H9 (cell line): ENCODE measurements at regions not wholly inside any gene's neighbourhood (a gene's known extent, or its start where the extent isn't known, plus 50 kb on each side); places are given as distances from the start of the nearest gene placed in this dataset.

Experiments
- DNase-seq: peaks from one replicate; pipeline ENCODE4 v3.0.0-alpha.2; 2017
- H2AFZ ChIP-seq: one replicate; pipeline ENCODE4 v1.6.1; 2013; ENCODE audit warnings: mild to moderate bottlenecking, low read length, control low read depth, moderate library complexity
- H2AK5ac ChIP-seq: 2 replicates; pipeline ENCODE4 v1.6.1; 2013; ENCODE audit warnings: low read length, control low read depth, mixed read lengths; ENCODE audit not compliant: insufficient read length
- H2BK120ac ChIP-seq: one replicate; pipeline ENCODE4 v1.6.1; 2013; ENCODE audit warnings: low read depth, mild to moderate bottlenecking, low read length, control low read depth, inconsistent platforms; ENCODE audit not compliant: poor library complexity, severe bottlenecking
- H2BK12ac ChIP-seq: 2 replicates; pipeline ENCODE4 v1.6.1; 2013; ENCODE audit warnings: low read length, control low read depth, mixed read lengths, low read depth; ENCODE audit not compliant: insufficient read length
- H2BK15ac ChIP-seq: 2 replicates; pipeline ENCODE4 v1.6.1; 2013; ENCODE audit warnings: low read depth, low read length, control low read depth
- H2BK20ac ChIP-seq: one replicate; pipeline ENCODE4 v1.6.1; 2013; ENCODE audit warnings: low read depth, mild to moderate bottlenecking, low read length, control low read depth, inconsistent platforms; ENCODE audit not compliant: poor library complexity, severe bottlenecking
- H2BK5ac ChIP-seq: 2 replicates; pipeline ENCODE4 v1.6.1; 2013; ENCODE audit warnings: low read length, control low read depth, mixed read lengths; ENCODE audit not compliant: insufficient read length
- H3K14ac ChIP-seq: 2 replicates; pipeline ENCODE4 v1.6.1; 2013; ENCODE audit warnings: low read length, control low read depth; ENCODE audit not compliant: insufficient read depth
- H3K18ac ChIP-seq: 2 replicates; pipeline ENCODE4 v1.6.1; 2013; ENCODE audit warnings: low read depth, mild to moderate bottlenecking, mixed read lengths, low read length, control low read depth; ENCODE audit not compliant: insufficient read length
- H3K23ac ChIP-seq: 2 replicates; pipeline ENCODE4 v1.6.1; 2013; ENCODE audit warnings: low read length, control low read depth, mixed read lengths, low read depth; ENCODE audit not compliant: insufficient read length
- H3K23me2 ChIP-seq: 2 replicates; pipeline ENCODE4 v1.6.1; 2013; ENCODE audit warnings: low read depth, mild to moderate bottlenecking, mixed read lengths, low read length, control low read depth; ENCODE audit not compliant: insufficient read length, poor library complexity, severe bottlenecking
- H3K27ac ChIP-seq: 2 replicates; pipeline ENCODE4 v1.5.1; 2013; ENCODE audit warnings: low read length, control low read depth, mixed read lengths, low read depth; ENCODE audit not compliant: insufficient read length
- H3K27me3 ChIP-seq: 2 replicates; pipeline ENCODE4 v1.6.1; 2013; ENCODE audit warnings: low read length, control low read depth, inconsistent platforms; ENCODE audit not compliant: insufficient read depth
- H3K4ac ChIP-seq: 2 replicates; pipeline ENCODE4 v1.6.1; 2013; ENCODE audit warnings: low read depth, mild to moderate bottlenecking, control low read depth, inconsistent platforms, low read length, moderate library complexity
- H3K4me1 ChIP-seq: 2 replicates; pipeline ENCODE4 v1.6.1; 2013; ENCODE audit warnings: low read length, control low read depth, inconsistent platforms; ENCODE audit not compliant: insufficient read depth
- H3K4me2 ChIP-seq: 2 replicates; pipeline ENCODE4 v1.6.1; 2013; ENCODE audit warnings: low read length, control low read depth, mixed read lengths; ENCODE audit not compliant: insufficient read length, insufficient read depth
- H3K56ac ChIP-seq: 2 replicates; pipeline ENCODE4 v1.6.1; 2013; ENCODE audit warnings: low read depth, mild to moderate bottlenecking, mixed read lengths, low read length, control low read depth; ENCODE audit not compliant: insufficient read length
- H3K79me1 ChIP-seq: 2 replicates; pipeline ENCODE4 v1.6.1; 2013; ENCODE audit warnings: low read depth, mild to moderate bottlenecking, moderate library complexity, low read length, control low read depth, inconsistent platforms; ENCODE audit not compliant: insufficient read depth, poor library complexity, severe bottlenecking
- H3K79me2 ChIP-seq: 2 replicates; pipeline ENCODE4 v1.6.1; 2013; ENCODE audit warnings: low read length, control low read depth, inconsistent platforms; ENCODE audit not compliant: insufficient read depth
- H3K9ac ChIP-seq: 2 replicates; pipeline ENCODE4 v1.6.1; 2013; ENCODE audit warnings: low read length, control low read depth, mixed read lengths; ENCODE audit not compliant: insufficient read length; ENCODE audit errors: extremely low read depth
- H3K9me3 ChIP-seq: one replicate; pipeline ENCODE4 v1.6.1; 2013; ENCODE audit warnings: low read depth, low read length, inconsistent platforms; ENCODE audit not compliant: control insufficient read depth
- H3T11ph ChIP-seq: one replicate; pipeline ENCODE4 v1.6.1; 2013; ENCODE audit warnings: mild to moderate bottlenecking, low read length, control low read depth, inconsistent platforms
- H4K20me1 ChIP-seq: one replicate; pipeline ENCODE4 v1.6.1; 2013; ENCODE audit not compliant: control insufficient read depth, insufficient read length, insufficient read depth
- H4K5ac ChIP-seq: 2 replicates; pipeline ENCODE4 v1.6.1; 2013; ENCODE audit warnings: low read depth, mild to moderate bottlenecking, mixed read lengths, low read length, control low read depth; ENCODE audit not compliant: insufficient read length
- H4K8ac ChIP-seq: replicated peaks from 2 replicates; pipeline ENCODE4 v1.6.1; 2013; ENCODE audit warnings: low read length, control low read depth, mixed read lengths, low read depth; ENCODE audit not compliant: insufficient read length
- H4K91ac ChIP-seq: 2 replicates; pipeline ENCODE4 v1.6.1; 2013; ENCODE audit warnings: low read depth, mild to moderate bottlenecking, moderate library complexity, mixed read lengths, low read length, control low read depth; ENCODE audit not compliant: insufficient read length
- H3K27ac Mint-ChIP-seq, 3 experiments: 2 replicates in 2 of 3; 3 replicates in 1 of 3; pipeline ENCODE4 v1.8.0; 2020 to 2021; ENCODE audit warnings: mixed read lengths in 3 of 3, mild to moderate bottlenecking in 1 of 3, moderate library complexity in 1 of 3
- H3K27me3 Mint-ChIP-seq: 2 replicates; pipeline ENCODE4 v1.8.0; 2021; ENCODE audit warnings: low read depth, mild to moderate bottlenecking, moderate library complexity, mixed read lengths
- H3K36me3 Mint-ChIP-seq, 3 experiments: 2 replicates in 2 of 3; 3 replicates in 1 of 3; pipeline ENCODE4 v1.8.0; 2020 to 2021; ENCODE audit warnings: low read depth in 3 of 3, mixed read lengths in 3 of 3; ENCODE audit not compliant: insufficient read depth in 1 of 3
- H3K4me1 Mint-ChIP-seq, 2 experiments: 2 replicates each; pipeline ENCODE4 v1.8.0; 2020; ENCODE audit warnings: mixed read lengths in 2 of 2
- H3K4me3 Mint-ChIP-seq, 2 experiments: 2 replicates in 1 of 2; 3 replicates in 1 of 2; pipeline ENCODE4 v1.8.0; 2020 to 2021; ENCODE audit warnings: mild to moderate bottlenecking in 2 of 2, mixed read lengths in 2 of 2, moderate library complexity in 1 of 2
- H3K9me3 Mint-ChIP-seq, 2 experiments: 2 replicates in 1 of 2; 3 replicates in 1 of 2; pipeline ENCODE4 v1.8.0; 2020; ENCODE audit warnings: mild to moderate bottlenecking in 2 of 2, mixed read lengths in 2 of 2, moderate library complexity in 1 of 2
- CTCF ChIP-seq: fragments of 200-600 bp; sonication (generic); conservative IDR thresholded peaks from 3 replicates; pipeline ENCODE4 v1.8.0; 2021; ENCODE audit warnings: antibody characterized with exemption, mild to moderate bottlenecking
- WGBS: extraction: QIAGEN DNeasy Blood & Tissue Kit; methylation state at CpG from one replicate; pipeline ENCODE4 v1.1.7; 2013; ENCODE audit warnings: missing lambda C conversion rate, low lambda C conversion rate, mixed read lengths; ENCODE audit not compliant: insufficient read length; ENCODE audit errors: extremely low coverage; 5-methylcytosine and 5-hydroxymethylcytosine counted together

- H2BK15ac ChIP-seq, result no peak overlapping the region
- H3K9ac ChIP-seq, result no peak overlapping the region
- Mint-ChIP-seq H3K4me1 (peaks cover 18 to 19% of the 10 kb centered on the region in 2 experiments), H3K27me3 (no peaks in the 10 kb centered on the region; the same call in none of the 2 replicates), H3K27ac (no peak overlapping the region), H3K9me3 (no peaks in the 10 kb centered on the region), H3K4me3 (no peak overlapping the region), H3K36me3 (no peaks in the 10 kb centered on the region)
- no peak overlapping the region for H2AFZ ChIP-seq
- H4K5ac ChIP-seq, result no peak overlapping the region
- H3K9me3 ChIP-seq, result no peaks in the 10 kb centered on the region
- H3K27ac ChIP-seq, result no peak overlapping the region
- no peak overlapping the region for H3T11ph ChIP-seq
- H3K23me2 ChIP-seq, result no peaks in the 10 kb centered on the region
- no peak overlapping the region for H3K4ac ChIP-seq
- no peak overlapping the region for H2AK5ac ChIP-seq
- H2BK120ac ChIP-seq, result no peak overlapping the region
- H3K79me1 ChIP-seq, result no peaks in the 10 kb centered on the region
- TF ChIP-seq CTCF, result no peak
- H3K4me2 ChIP-seq, result no peak overlapping the region
- H3K79me2 ChIP-seq, result no peaks in the 10 kb centered on the region
- no peaks in the 10 kb centered on the region for H4K20me1 ChIP-seq
- H4K91ac ChIP-seq, result no peak overlapping the region
- H2BK20ac ChIP-seq, result no peak overlapping the region
- no peak overlapping the region for H3K23ac ChIP-seq
- H3K14ac ChIP-seq, result no peak overlapping the region
- no peak overlapping the region for H2BK5ac ChIP-seq
- no peaks in the 10 kb centered on the region for H3K27me3 ChIP-seq
- H3K56ac ChIP-seq, result no peak overlapping the region
- DNase-seq, result no peak
- 0 out of 2 replicates have a peak, but pooled peaks cover 2% of the 10 kb centered on the region for H3K4me1 ChIP-seq
- H4K8ac ChIP-seq, result no peak overlapping the region
- no peak overlapping the region for H2BK12ac ChIP-seq
- H3K18ac ChIP-seq, result no peak overlapping the region
- WGBS, result no CpG with 5 or more reads among the region's 7 CpGs
Observed at GRCh38 chr11:19474954-19475721, 234.4 kb upstream of the E2F8 start.
